GM21619 (cell line): ENCODE measurements at regions not wholly inside any gene's neighbourhood (a gene's known extent, or its start where the extent isn't known, plus 50 kb on each side); places are given as distances from the start of the nearest gene placed in this dataset.
"Not testable (repeated sequence)": the region's sequence is repeated elsewhere in the genome, so short reads cannot be mapped to it uniquely, and the experiment has no call there.

Experiments used
- ATAC-seq: cut with Tn5 transposase; IDR thresholded peaks from one replicate; pipeline ENCODE4 v1.9.1; 2021; ENCODE audit not compliant: unreplicated experiment

DNA sequence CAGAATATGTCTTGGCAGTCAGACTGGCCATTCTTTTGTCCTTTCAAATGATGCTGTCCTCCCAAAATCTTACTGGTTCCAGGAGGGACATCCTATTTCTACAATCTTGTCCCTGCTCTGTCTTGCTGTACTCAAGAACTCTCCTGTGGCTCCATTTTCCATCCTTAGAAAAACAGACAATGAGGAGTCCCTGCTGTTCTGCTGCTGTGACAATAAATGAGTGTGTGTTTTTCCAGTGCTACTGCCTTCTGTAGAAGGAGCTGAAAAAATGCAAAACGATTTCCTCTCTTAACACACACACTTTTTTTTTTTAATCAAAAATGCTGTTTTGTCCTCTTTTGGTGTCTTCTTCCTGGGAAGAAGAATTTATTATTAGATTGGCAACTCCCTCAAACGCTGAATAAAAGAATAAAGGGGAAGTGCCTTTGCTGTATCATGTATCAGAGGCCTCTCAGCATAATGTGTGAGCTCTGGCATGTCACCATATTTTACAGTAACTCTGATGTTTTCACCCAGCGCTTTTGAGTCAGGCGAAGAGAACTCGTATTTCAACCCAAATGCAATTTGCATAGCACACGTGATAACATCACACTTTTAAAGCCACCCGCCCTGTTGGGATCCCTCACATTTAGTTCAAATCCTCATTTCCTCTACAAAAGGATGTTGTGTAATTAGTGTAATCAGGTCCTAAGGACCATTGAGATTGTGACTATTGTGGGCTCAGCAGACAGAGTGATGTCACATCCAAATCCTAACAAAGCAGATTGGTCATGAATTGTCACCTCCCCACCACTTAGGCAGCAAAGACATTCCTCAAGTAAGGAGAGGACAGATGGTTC is 496.0 kb upstream of the LARGE1 start:
- ATAC-seq: no peak

DNA sequence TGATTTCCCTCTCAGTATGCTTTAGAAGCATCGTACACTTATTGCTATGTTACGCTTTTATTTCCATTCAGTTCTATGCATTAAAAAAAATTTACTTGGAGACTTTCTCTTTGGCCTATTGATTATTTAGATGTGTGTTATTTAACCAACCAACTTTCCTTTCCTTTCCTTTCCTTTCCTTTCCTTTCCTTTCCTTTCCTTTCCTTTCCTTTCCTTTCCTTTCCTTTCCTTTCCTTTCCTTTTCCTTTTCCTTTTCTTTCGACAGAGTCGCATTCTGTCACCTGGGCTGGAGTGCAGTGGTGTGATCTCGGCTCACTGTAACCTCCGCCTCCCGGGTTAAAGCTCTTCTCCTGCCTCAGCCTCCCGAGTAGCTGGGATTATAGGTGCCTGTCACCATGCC is 502.7 kb upstream of the LARGE1 start:
- not testable (repeated sequence) for ATAC-seq

- no peak for ATAC-seq
Observed at GRCh38 chr22:34427436-34427835, 507.2 kb upstream of the LARGE1 start.

DNA sequence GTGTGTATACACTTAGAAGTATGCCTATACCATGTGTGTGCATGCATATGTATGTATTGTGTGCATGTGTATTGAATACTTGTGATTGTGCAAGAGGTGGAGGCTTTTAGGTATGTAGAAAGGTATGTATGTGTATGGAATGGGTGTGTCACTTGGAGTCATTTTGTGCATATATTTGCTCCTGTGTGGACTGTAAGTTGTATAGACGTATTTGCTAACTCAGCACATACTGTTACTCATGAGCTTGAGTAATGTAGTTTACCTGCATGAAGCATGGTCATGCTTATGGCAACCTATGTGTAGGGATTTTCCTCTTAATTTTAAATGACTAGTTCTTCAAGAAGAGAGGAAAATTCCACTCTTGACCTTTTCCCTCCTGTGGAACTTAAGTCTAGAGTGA is 507.6 kb upstream of the LARGE1 start:
- no peak for ATAC-seq

GRCh38 chr22:34429314-34429713 is 509.0 kb upstream of the LARGE1 start:
- no peak for ATAC-seq

GRCh38 chr22:34430386-34430785 is 510.1 kb upstream of the LARGE1 start:
- ATAC-seq: no peak

- no peak for ATAC-seq
Observed at GRCh38 chr22:34434371-34434770, 514.1 kb upstream of the LARGE1 start.

GRCh38 chr22:34437140-34437539 is 516.9 kb upstream of the LARGE1 start:
- ATAC-seq: no peak

GRCh38 chr22:34454598-34454997 is 534.3 kb upstream of the LARGE1 start:
- no peak for ATAC-seq

GRCh38 chr22:34462795-34463194 is 542.5 kb upstream of the LARGE1 start:
- no peak for ATAC-seq

DNA sequence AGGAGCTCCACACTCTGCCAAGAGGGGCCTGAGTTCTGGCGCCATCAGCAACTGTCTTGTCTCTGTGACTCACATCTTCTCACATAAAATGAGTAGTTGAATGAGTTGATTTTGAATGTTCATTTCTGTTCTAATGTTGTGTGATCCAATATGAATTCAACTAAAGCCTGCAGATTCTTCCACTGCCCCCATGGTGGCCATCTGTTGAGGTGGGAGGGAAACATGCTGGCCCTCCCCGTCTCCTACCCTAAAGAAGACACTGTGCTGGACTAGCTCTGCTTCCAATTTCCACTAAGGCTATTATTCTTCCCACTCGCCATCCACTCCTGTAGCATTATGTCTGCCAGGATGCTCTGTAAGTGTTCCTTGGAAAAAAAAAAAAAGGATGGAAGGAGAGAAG is 555.6 kb upstream of the LARGE1 start:
- no peak for ATAC-seq

DNA sequence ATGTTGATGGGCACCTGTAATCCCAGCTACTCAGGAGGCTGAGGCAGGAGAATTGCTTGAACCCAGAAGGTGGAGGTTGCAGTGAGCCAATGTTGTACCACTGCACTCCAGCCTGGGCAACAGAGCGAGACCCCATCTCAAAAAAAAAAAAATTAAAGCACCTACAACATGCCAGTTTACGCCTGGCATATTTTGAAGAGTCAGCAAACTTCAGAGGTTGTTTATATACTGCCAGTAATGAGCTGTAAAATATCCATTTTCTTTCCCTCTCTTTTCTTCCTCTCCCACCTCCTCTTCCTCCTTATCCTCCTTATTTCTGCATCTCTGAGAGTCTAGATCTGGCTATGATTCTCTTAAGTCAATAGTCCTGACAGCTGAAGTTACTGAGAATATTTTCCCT is 556.5 kb upstream of the LARGE1 start:
- no peak for ATAC-seq

- no peak for ATAC-seq
Observed at GRCh38 chr22:34481090-34481489, 560.8 kb upstream of the LARGE1 start.

- no peak for ATAC-seq
Observed at GRCh38 chr22:34486381-34486780, 566.1 kb upstream of the LARGE1 start.

- ATAC-seq: no peak
Observed at GRCh38 chr22:34489861-34490260, 569.6 kb upstream of the LARGE1 start.

DNA sequence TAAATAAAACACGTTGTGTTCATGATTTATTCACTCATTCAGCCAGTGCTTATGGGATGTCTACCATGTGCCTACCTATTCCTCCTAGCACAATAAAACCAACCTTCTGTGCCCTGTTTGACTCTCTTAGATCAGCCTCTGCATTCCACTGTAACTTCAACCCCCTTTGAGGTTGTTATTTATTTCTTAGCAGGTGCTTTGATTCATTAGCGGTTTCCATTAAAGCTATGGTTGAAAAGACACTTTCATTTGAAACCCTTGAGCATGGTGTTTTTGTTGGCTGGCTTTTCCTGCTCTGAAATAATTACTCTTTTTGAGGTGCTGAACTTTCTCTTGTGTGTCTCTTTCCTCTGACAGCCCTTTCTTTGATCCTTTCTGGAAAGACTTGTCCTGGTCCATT is 570.6 kb upstream of the LARGE1 start:
- ATAC-seq: no peak

- ATAC-seq: no peak
Observed at GRCh38 chr22:34493486-34493885, 572.5 kb upstream of the ISX start.

GRCh38 chr22:34501366-34501965 is 564.5 kb upstream of the ISX start:
- ATAC-seq: no peak

DNA sequence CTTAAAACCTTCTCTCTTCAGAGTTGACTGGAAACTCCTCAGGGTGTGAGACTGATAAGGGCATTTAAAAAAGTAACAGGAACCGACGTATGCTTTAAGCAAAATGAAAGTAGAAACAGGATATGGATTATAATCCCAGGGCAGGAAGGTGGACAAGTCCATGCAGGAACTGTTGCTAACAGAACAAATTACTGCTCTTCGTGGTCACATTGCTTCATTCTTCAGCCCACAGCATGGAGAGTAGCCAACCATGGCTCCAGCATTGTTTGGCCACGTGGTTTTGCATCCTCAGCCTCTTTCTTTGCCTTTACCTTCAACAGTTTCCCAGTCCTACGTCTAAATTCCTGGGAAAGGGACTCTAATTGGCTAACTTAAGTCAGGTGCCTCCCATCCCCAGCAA is 563.1 kb upstream of the ISX start:
- no peak for ATAC-seq

GRCh38 chr22:34508797-34509196 is 557.2 kb upstream of the ISX start:
- no peak for ATAC-seq

GRCh38 chr22:34526681-34527080 is 539.3 kb upstream of the ISX start:
- ATAC-seq: no peak

- ATAC-seq: no peak
Observed at GRCh38 chr22:34534101-34534500, 531.9 kb upstream of the ISX start.

- no peak for ATAC-seq
Observed at GRCh38 chr22:34567367-34567766, 498.6 kb upstream of the ISX start.
